Hematopoietic multipotent progenitor cell treated with erythropoietin and hydrocortisone succinate and interleukin-3 and kit ligand, for 4 days (in vitro differentiated cells): ENCODE measurements at regions not wholly inside any gene's neighbourhood (a gene's known extent, or its start where the extent isn't known, plus 50 kb on each side); places are given as distances from the start of the nearest gene placed in this dataset.
A peak's percentile ranks its signal among the peaks of the same experiment; 100 is the strongest.
"Not testable (repeated sequence)": the region's sequence is repeated elsewhere in the genome, so short reads cannot be mapped to it uniquely, and the experiment has no call there.

Source experiments
- DNase-seq: peaks from one replicate; pipeline ENCODE4 v3.0.0-alpha.2; 2015

GRCh38 chr6:91241946-91242613 is 655.2 kb upstream of the MAP3K7 start:
- DNase-seq = no peak

GRCh38 chr6:91240878-91241603 is 654.2 kb upstream of the MAP3K7 start:
- DNase-seq = no peak

GRCh38 chr6:91221072-91221720 is 634.3 kb upstream of the MAP3K7 start:
- DNase-seq = no peak

GRCh38 chr6:91213229-91213901 is 626.5 kb upstream of the MAP3K7 start:
- no peak for DNase-seq

GRCh38 chr6:91198588-91199255 is 611.9 kb upstream of the MAP3K7 start:
- no peak for DNase-seq

- no peak for DNase-seq
These were observed 609.9 kb upstream of the MAP3K7 start for GRCh38 chr6:91196729-91197128.

GRCh38 chr6:91193446-91193845 is 606.6 kb upstream of the MAP3K7 start:
- DNase-seq = no peak

GRCh38 chr6:91190041-91190440 is 603.2 kb upstream of the MAP3K7 start:
- DNase-seq = not testable (repeated sequence)

- no peak for DNase-seq
These were observed 598.2 kb upstream of the MAP3K7 start for GRCh38 chr6:91185072-91185471.

GRCh38 chr6:91181416-91181815 is 594.5 kb upstream of the MAP3K7 start:
- DNase-seq = no peak

- no peak for DNase-seq
These were observed 586.8 kb upstream of the MAP3K7 start for GRCh38 chr6:91173651-91174050.

GRCh38 chr6:91173186-91173585 is 586.3 kb upstream of the MAP3K7 start:
- DNase-seq = no peak

- DNase-seq = no peak
These were observed 585.0 kb upstream of the MAP3K7 start for GRCh38 chr6:91171754-91172462.

- DNase-seq = no peak
These were observed 581.0 kb upstream of the MAP3K7 start for GRCh38 chr6:91167846-91168245.

- no peak for DNase-seq
These were observed 579.6 kb upstream of the MAP3K7 start for GRCh38 chr6:91166271-91167046.

GRCh38 chr6:91164105-91164504 is 577.2 kb upstream of the MAP3K7 start:
- DNase-seq = no peak

GRCh38 chr6:91161246-91161645 is 574.4 kb upstream of the MAP3K7 start:
- DNase-seq = peak; percentile 20

GRCh38 chr6:91155129-91155785 is 568.4 kb upstream of the MAP3K7 start:
- no peak for DNase-seq

- DNase-seq = no peak
These were observed 566.0 kb upstream of the MAP3K7 start for GRCh38 chr6:91152824-91153223.

GRCh38 chr6:91149956-91150705 is 563.3 kb upstream of the MAP3K7 start:
- DNase-seq = no peak
